ENCODE measurements at regions not wholly inside any gene's neighbourhood (a gene's known extent, or its start where the extent isn't known, plus 50 kb on each side); places are given as distances from the start of the nearest gene placed in this dataset.
"Not testable (repeated sequence)": the region's sequence is repeated elsewhere in the genome, so short reads cannot be mapped to it uniquely, and the experiment has no call there.

DNA sequence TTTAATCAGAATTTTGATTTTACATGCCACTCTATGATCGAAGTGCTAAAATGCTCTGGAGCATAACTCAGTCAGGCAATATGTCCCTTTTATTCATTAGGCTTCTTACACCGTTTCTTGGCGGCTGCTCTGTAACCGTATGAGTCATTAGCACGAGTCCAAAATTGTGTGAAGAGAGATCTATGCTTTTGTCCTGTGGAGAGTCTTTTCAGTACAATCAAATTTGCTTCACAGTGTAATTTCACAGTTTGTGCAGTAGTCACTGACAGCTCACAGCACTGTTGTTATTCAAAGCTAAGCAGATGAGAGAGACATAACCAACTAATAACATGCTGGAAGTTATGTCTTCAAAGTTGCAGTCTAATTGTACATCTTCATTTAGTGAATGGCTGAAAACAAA lies 167.8 kb downstream of the PCDH10 start:
- no peaks in the 10 kb centered on the region for H3K36me3 ChIP-seq (ENCODE audit: insufficient read depth, insufficient read length, low read length)
- H3K27me3 ChIP-seq (ENCODE audit: insufficient read depth, insufficient read length): no peaks in the 10 kb centered on the region
- no peaks in the 10 kb centered on the region for H3K4me1 ChIP-seq (ENCODE audit: insufficient read depth, insufficient read length)
- DNase-seq (ENCODE audit: low read depth, low spot score): no peak
- H3K4me3 ChIP-seq (ENCODE audit: insufficient read length, low read depth): no peak overlapping the region
- H3K9me3 ChIP-seq (ENCODE audit: insufficient read depth, low read length): no peaks in the 10 kb centered on the region
- TF ChIP-seq ZNF274 (IDR thresholded peaks at IDR 0.05; ENCODE audit: low read depth, low read length) (no peak), YY1 (IDR thresholded peaks at IDR 0.05; ENCODE audit: insufficient read depth, insufficient read length) (no peak), SUZ12 (IDR thresholded peaks at IDR 0.05; ENCODE audit: extremely low read depth, insufficient read depth, insufficient read length) (no peak)
- no peak overlapping the region for H3K9ac ChIP-seq (ENCODE audit: insufficient read length, low read depth)

DNA sequence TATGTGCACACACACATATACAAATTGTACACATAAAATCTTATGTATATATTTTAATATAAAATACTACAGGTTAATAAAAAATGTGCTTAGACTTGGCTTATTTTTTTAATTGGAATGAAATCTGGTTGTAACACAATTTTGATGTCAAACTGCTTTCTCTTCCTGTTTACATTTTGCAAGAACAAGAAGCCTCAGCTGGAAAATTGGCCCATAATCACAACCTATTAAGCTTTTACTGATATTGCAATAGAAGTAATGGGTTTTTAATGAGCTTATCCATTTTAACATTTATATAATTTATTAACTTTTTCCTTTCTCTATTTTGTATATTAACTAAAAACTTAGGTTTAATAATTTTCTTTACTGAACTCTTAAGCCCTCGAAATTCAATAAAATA lies 165.9 kb downstream of the PCDH10 start:
- TF ChIP-seq YY1 (IDR thresholded peaks at IDR 0.05; ENCODE audit: insufficient read depth, insufficient read length): no peak
- Histone ChIP-seq H3K9me3 (ENCODE audit: insufficient read depth, low read length) (no peaks in the 10 kb centered on the region), H3K36me3 (ENCODE audit: insufficient read depth, insufficient read length, low read length) (no peaks in the 10 kb centered on the region), H3K4me3 (ENCODE audit: insufficient read length, low read depth) (no peak overlapping the region), H3K9ac (ENCODE audit: insufficient read length, low read depth) (no peak overlapping the region), H3K27me3 (ENCODE audit: insufficient read depth, insufficient read length) (no peaks in the 10 kb centered on the region), H3K4me1 (ENCODE audit: insufficient read depth, insufficient read length) (no peaks in the 10 kb centered on the region)
- DNase-seq (ENCODE audit: low read depth, low spot score): no peak

DNA sequence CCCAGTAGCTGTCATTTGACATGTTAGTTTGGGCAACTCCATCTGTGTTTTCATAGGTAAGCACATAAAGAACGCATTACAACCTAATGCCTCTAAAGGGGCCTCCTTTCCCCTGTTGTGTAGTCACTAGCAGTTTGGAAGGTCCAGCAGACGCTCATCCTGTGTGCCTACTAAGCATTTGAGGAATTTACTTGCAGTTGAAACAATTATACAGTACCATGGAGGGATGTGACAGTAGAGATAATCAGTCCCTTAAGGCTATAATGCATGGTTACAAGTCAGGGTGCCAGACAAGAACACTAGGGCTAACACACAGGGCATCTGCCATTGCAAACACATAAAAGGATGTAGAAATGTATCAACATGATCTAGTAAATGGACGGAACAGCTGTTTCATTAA lies 138.3 kb downstream of the PCDH10 start:
- no peak overlapping the region for H3K4me3 ChIP-seq (ENCODE audit: insufficient read length, low read depth)
- no peak for DNase-seq (ENCODE audit: low read depth, low spot score)
- no peaks in the 10 kb centered on the region for H3K27me3 ChIP-seq (ENCODE audit: insufficient read depth, insufficient read length)
- no peaks in the 10 kb centered on the region for H3K9me3 ChIP-seq (ENCODE audit: insufficient read depth, low read length)
- H3K9ac ChIP-seq (ENCODE audit: insufficient read length, low read depth): no peak overlapping the region
- H3K4me1 ChIP-seq (ENCODE audit: insufficient read depth, insufficient read length): no peaks in the 10 kb centered on the region
- no peaks in the 10 kb centered on the region for H3K36me3 ChIP-seq (ENCODE audit: insufficient read depth, insufficient read length, low read length)
- no peak for TF ChIP-seq YY1 (IDR thresholded peaks at IDR 0.05; ENCODE audit: insufficient read depth, insufficient read length)
- TF ChIP-seq SUZ12 (IDR thresholded peaks at IDR 0.05; ENCODE audit: extremely low read depth, insufficient read depth, insufficient read length): no peak
- no peak for TF ChIP-seq ZNF274 (IDR thresholded peaks at IDR 0.05; ENCODE audit: low read depth, low read length)

DNA sequence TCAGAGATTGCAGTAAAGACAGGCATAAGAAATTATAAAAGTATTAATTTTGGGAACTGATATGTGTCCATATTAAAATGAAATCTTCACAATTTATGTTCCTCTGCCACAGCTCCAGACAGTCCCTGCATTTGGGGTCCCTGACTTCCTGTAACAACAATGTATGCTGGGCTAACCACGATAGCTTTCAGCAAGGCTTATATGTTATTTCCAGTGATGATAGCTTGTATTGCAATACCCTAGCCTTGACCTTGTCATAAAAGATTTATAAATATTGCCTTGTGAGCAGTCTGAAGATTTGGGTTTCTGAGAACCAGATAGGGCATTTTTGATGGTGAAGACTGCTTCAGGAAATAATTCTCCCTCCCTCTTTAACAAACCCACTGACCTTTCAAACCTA lies 129.5 kb downstream of the PCDH10 start:
- H3K36me3 ChIP-seq (ENCODE audit: insufficient read depth, insufficient read length, low read length): no peaks in the 10 kb centered on the region
- no peak overlapping the region for H3K4me3 ChIP-seq (ENCODE audit: insufficient read length, low read depth)
- no peak for DNase-seq (ENCODE audit: low read depth, low spot score)
- no peaks in the 10 kb centered on the region for H3K27me3 ChIP-seq (ENCODE audit: insufficient read depth, insufficient read length)
- peaks cover 8% of the 10 kb centered on the region; the same call in 1 of the 2 replicates for H3K9me3 ChIP-seq (ENCODE audit: insufficient read depth, low read length)
- TF ChIP-seq ZNF274 (IDR thresholded peaks at IDR 0.05; ENCODE audit: low read depth, low read length): no peak
- no peak for TF ChIP-seq YY1 (IDR thresholded peaks at IDR 0.05; ENCODE audit: insufficient read depth, insufficient read length)
- no peak for TF ChIP-seq SUZ12 (IDR thresholded peaks at IDR 0.05; ENCODE audit: extremely low read depth, insufficient read depth, insufficient read length)
- H3K9ac ChIP-seq (ENCODE audit: insufficient read length, low read depth): no peak overlapping the region
- H3K4me1 ChIP-seq (ENCODE audit: insufficient read depth, insufficient read length): no peaks in the 10 kb centered on the region

DNA sequence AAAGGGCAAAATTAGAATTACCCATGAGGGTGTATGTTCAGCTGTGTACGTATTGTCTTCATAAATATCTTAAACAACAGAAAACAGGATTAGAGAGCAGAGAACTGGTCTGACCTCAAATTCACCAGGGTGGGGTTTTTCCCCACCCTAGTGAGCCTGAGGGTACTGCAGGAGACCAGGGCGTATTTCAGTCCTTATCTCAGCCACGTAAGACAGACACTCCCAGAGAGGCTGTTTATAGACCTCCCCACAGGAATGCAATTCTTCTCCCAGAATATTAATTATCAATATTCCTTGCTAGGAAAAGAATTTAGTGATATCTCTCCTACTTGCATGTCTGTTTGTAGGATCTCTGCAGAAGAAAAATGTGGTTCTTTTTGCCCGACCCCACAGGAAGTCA lies 128.8 kb downstream of the PCDH10 start:
- DNase-seq (ENCODE audit: low read depth, low spot score); H3K9ac ChIP-seq (ENCODE audit: insufficient read length, low read depth); H3K27me3 ChIP-seq (ENCODE audit: insufficient read depth, insufficient read length); H3K4me3 ChIP-seq (ENCODE audit: insufficient read length, low read depth); H3K9me3 ChIP-seq (ENCODE audit: insufficient read depth, low read length); H3K36me3 ChIP-seq (ENCODE audit: insufficient read depth, insufficient read length, low read length); H3K4me1 ChIP-seq (ENCODE audit: insufficient read depth, insufficient read length): not testable (repeated sequence)

DNA sequence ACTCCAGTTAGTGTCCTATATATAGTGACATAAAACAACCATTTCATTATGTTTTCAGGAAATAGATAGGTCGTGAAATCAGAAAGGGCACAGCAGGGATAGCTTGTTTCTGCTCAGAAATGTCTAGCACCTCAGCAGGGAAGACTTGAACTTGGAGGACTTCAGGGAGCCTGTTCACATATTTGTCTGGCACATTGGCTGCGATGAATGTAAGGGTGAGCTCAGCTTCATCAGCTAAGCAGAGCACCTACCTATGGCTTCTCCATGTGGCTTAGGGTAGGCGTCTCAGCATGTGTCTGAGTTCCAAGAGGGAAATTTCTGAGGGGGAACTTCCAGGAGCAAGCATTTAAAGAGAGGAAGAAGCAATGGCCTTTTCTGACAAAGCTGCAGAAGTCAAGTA lies 126.2 kb downstream of the PCDH10 start:
- TF ChIP-seq YY1 (IDR thresholded peaks at IDR 0.05; ENCODE audit: insufficient read depth, insufficient read length): no peak
- H3K4me3 ChIP-seq (ENCODE audit: insufficient read length, low read depth): no peak overlapping the region
- no peaks in the 10 kb centered on the region for H3K27me3 ChIP-seq (ENCODE audit: insufficient read depth, insufficient read length)
- H3K36me3 ChIP-seq (ENCODE audit: insufficient read depth, insufficient read length, low read length): no peaks in the 10 kb centered on the region
- no peak overlapping the region for H3K9ac ChIP-seq (ENCODE audit: insufficient read length, low read depth)
- H3K9me3 ChIP-seq (ENCODE audit: insufficient read depth, low read length): peaks cover 8% of the 10 kb centered on the region; the same call in 1 of the 2 replicates
- no peaks in the 10 kb centered on the region for H3K4me1 ChIP-seq (ENCODE audit: insufficient read depth, insufficient read length)
- no peak for DNase-seq (ENCODE audit: low read depth, low spot score)

DNA sequence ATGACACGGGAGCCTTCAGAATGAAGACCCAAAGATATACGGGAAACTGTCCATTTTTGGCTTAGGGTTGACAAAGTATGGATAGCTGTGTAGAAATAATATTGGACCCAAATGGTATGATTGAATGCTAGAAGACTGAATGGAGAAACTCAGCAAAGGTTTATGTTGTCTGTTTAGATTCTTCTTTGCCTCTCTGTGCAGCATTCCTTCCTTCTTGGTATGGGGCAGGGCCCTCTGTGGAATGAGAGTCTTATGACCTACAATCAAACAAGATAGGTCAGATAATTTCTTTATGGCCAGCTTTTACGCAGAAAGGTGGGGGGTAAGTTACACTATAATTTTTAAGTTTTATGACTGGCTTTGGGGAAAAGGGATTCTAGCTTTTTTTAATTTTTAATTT lies 124.3 kb downstream of the PCDH10 start:
- no peaks in the 10 kb centered on the region for H3K27me3 ChIP-seq (ENCODE audit: insufficient read depth, insufficient read length)
- peaks cover 8% of the 10 kb centered on the region; the same call in 1 of the 2 replicates for H3K9me3 ChIP-seq (ENCODE audit: insufficient read depth, low read length)
- no peak for DNase-seq (ENCODE audit: low read depth, low spot score)
- no peaks in the 10 kb centered on the region for H3K36me3 ChIP-seq (ENCODE audit: insufficient read depth, insufficient read length, low read length)
- no peaks in the 10 kb centered on the region for H3K4me1 ChIP-seq (ENCODE audit: insufficient read depth, insufficient read length)
- H3K4me3 ChIP-seq (ENCODE audit: insufficient read length, low read depth): no peak overlapping the region
- TF ChIP-seq SUZ12 (IDR thresholded peaks at IDR 0.05; ENCODE audit: extremely low read depth, insufficient read depth, insufficient read length) (no peak), YY1 (IDR thresholded peaks at IDR 0.05; ENCODE audit: insufficient read depth, insufficient read length) (no peak), ZNF274 (IDR thresholded peaks at IDR 0.05; ENCODE audit: low read depth, low read length) (no peak)
- H3K9ac ChIP-seq (ENCODE audit: insufficient read length, low read depth): no peak overlapping the region

DNA sequence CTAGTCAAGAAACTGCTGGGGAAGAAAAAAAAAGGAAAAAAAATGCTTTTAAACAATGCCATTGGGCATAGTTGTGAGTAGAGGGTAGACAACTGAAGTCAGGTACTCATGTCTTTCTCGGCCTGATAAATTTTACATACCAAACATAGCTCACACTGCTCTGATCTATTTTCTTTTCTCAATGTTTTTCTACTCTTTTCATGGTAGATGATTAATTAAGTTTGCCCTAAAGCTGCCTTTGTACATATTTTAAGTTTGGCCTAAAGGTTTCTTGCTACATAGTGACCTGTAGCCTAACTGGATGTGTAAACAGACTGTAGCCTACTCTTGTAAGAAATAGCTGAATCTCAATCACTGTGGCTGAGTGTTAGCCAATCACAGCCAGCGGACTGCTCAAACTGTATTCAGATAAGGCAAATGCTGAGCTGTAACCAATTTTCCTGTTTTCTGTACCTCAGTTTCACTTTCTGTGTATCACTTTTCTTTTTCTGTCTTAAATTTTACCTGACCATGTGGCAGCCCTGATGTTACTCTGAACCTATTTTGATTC lies 121.0 kb downstream of the PCDH10 start:
- DNase-seq (ENCODE audit: low read depth, low spot score): no peak
- TF ChIP-seq SUZ12 (IDR thresholded peaks at IDR 0.05; ENCODE audit: extremely low read depth, insufficient read depth, insufficient read length) (no peak), YY1 (IDR thresholded peaks at IDR 0.05; ENCODE audit: insufficient read depth, insufficient read length) (no peak), ZNF274 (IDR thresholded peaks at IDR 0.05; ENCODE audit: low read depth, low read length) (no peak)
- no peak overlapping the region for H3K9ac ChIP-seq (ENCODE audit: insufficient read length, low read depth)
- no peaks in the 10 kb centered on the region for H3K4me1 ChIP-seq (ENCODE audit: insufficient read depth, insufficient read length)
- H3K27me3 ChIP-seq (ENCODE audit: insufficient read depth, insufficient read length): no peaks in the 10 kb centered on the region
- H3K4me3 ChIP-seq (ENCODE audit: insufficient read length, low read depth): no peak overlapping the region
- no peaks in the 10 kb centered on the region for H3K36me3 ChIP-seq (ENCODE audit: insufficient read depth, insufficient read length, low read length)
- H3K9me3 ChIP-seq (ENCODE audit: insufficient read depth, low read length): no peaks in the 10 kb centered on the region
